Activated CD4-positive, alpha-beta T cell treated with anti-CD3 and anti-CD28 coated beads, Interleukin-2, amount 10 ng/mL, durations not matched to agents 7 days and 5 days (primary cell): ENCODE measurements at regions not wholly inside any gene's neighbourhood (a gene's known extent, or its start where the extent isn't known, plus 50 kb on each side); places are given as distances from the start of the nearest gene placed in this dataset.

Experiments
- CTCF ChIA-PET: fragments of 350-600 bp; sonication (Branson Sonifier 250); formaldehyde crosslinking; loops from one replicate; lab custom pipeline; 2021; ENCODE audit warnings: antibody characterized with exemption; lab: Charles Lee
- POLR2A ChIA-PET: fragments of 350-600 bp; sonication (Branson Sonifier 250); formaldehyde crosslinking; loops from one replicate; lab custom pipeline; 2021; ENCODE audit warnings: antibody characterized with exemption; lab: Charles Lee
- DNase-seq: peaks from one replicate; pipeline ENCODE4 v3.0.0-alpha.2; 2020
- H3K27ac Mint-ChIP-seq: one replicate; pipeline ENCODE4 v1.8.0; 2021; ENCODE audit warnings: mild to moderate bottlenecking, moderate library complexity, mixed read lengths
- H3K27me3 Mint-ChIP-seq: one replicate; pipeline ENCODE4 v1.8.0; 2021; ENCODE audit warnings: mixed read lengths
- H3K36me3 Mint-ChIP-seq: one replicate; pipeline ENCODE4 v1.8.0; 2021; ENCODE audit warnings: low read depth, mixed read lengths
- H3K4me1 Mint-ChIP-seq: one replicate; pipeline ENCODE4 v1.8.0; 2021; ENCODE audit warnings: mixed read lengths
- H3K4me3 Mint-ChIP-seq: one replicate; pipeline ENCODE4 v1.8.0; 2021; ENCODE audit warnings: mild to moderate bottlenecking, moderate library complexity, mixed read lengths
- H3K9me3 Mint-ChIP-seq: one replicate; pipeline ENCODE4 v1.8.0; 2021; ENCODE audit warnings: mixed read lengths

DNA sequence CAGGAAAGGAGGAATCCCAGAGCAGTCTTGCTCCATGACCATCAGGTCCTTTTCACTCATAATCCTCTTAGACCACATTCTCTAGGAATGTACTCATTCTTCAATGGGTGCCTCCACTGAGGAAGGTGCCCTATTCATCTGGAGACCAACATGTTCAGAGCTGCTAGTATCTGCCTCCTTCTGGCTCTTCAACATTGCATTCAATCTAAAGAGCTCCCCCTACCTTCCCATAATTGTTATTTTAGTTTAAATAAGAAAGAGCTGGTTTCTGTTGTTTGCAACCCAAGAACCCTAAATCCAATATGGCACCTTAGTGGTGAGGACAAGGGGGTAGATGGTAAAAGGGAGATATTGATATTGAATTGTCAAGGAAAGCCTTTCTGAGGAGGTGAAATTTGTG, 67.6 kb downstream of the SCN11A start:
- no peaks in the 10 kb centered on the region for H3K9me3 Mint-ChIP-seq
- DNase-seq = no peak
- H3K36me3 Mint-ChIP-seq = no peaks in the 10 kb centered on the region
- no peak overlapping the region for H3K4me3 Mint-ChIP-seq
- POLR2A ChIA-PET = no interaction called here
- CTCF ChIA-PET = interaction anchor here (1.1 kb wide), 1 partner anchor 16 kb away, joined by 3 read pairs; no protein-coding TSS in a partner anchor
- H3K4me1 Mint-ChIP-seq = no peaks in the 10 kb centered on the region
- H3K27ac Mint-ChIP-seq = no peak overlapping the region
- peaks cover 3% of the 10 kb centered on the region for H3K27me3 Mint-ChIP-seq

DNA sequence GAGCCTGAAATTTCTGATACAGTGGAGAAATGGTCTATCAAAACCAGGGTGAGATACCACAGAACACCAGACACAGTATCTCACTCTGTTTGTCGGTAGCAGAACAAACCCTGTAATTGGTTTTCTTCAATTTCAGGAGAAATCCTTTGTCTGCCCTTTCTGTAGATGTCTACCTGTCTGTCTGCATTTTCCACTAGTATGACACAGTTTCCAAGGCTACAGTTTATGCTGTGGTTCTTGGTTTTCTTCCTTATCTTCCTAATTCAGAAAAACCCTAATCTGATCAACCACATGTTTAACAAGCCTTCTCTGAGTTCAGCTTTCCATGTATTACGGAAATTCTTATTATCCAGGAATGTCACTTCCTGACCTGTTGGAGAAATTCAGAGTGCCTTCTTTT, 70.8 kb downstream of the SCN11A start:
- CTCF ChIA-PET = no interaction called here
- POLR2A ChIA-PET = no interaction called here
- no peak for DNase-seq
- Mint-ChIP-seq H3K36me3 (no peaks in the 10 kb centered on the region), H3K9me3 (no peaks in the 10 kb centered on the region), H3K27ac (no peak overlapping the region), H3K4me3 (no peak overlapping the region), H3K4me1 (no peaks in the 10 kb centered on the region), H3K27me3 (peaks cover 9% of the 10 kb centered on the region)

- no peak for DNase-seq
- H3K27ac Mint-ChIP-seq = no peak overlapping the region
- peaks cover 12% of the 10 kb centered on the region for H3K27me3 Mint-ChIP-seq
- H3K4me1 Mint-ChIP-seq = no peaks in the 10 kb centered on the region
- ChIA-PET POLR2A (no interaction called here), CTCF (no interaction called here)
- H3K4me3 Mint-ChIP-seq = no peak overlapping the region
- no peaks in the 10 kb centered on the region for H3K36me3 Mint-ChIP-seq
- H3K9me3 Mint-ChIP-seq = no peaks in the 10 kb centered on the region
Measured at GRCh38 chr3:38978729-38979128, 73.0 kb downstream of the SCN11A start.

DNA sequence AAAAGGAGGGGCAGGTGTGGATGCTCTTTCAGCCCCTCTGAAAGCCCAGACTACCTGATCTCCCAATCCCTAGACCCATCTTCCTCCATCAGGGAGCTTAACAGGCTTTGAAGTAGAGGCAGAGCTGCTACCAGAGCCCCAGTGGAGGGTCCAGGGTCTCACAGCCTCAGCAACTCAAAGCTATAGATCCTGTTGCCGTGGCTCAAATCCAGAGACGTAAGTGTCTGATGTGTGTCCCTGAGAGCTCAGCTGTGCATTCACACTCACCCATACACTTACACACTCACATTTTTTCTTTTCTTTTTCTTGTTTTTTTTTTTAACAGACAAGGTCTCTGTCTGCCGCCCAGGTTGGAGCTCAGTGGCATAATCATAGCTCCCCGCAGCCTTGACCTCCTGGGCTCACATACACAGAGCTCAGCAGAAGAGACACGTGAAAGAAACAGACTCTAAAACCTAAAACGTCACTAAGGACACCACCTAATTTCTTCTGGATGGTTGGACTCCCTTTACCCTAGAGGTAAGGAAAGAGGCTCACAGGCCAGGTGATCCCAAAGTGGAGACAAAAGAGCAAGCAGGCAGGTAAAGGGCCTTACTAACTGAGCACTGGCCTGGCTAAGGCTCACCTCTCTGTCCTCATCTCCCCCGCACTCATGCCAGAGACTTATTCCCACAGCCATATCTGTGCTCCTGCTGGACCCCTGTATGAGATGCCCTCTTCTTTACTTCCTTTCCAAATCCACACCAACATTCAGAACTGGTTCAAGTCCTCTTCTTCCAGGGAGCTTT, 80.7 kb downstream of the SCN11A start:
- Mint-ChIP-seq H3K4me3 (no peak overlapping the region), H3K9me3 (no peaks in the 10 kb centered on the region), H3K27ac (no peak overlapping the region), H3K4me1 (no peaks in the 10 kb centered on the region), H3K27me3 (peaks cover 9% of the 10 kb centered on the region), H3K36me3 (no peaks in the 10 kb centered on the region)
- ChIA-PET CTCF (interaction anchor here (2.2 kb wide), 1 partner anchor 10 kb away, joined by 8 read pairs; no protein-coding TSS in a partner anchor), POLR2A (no interaction called here)
- no peak for DNase-seq

DNA sequence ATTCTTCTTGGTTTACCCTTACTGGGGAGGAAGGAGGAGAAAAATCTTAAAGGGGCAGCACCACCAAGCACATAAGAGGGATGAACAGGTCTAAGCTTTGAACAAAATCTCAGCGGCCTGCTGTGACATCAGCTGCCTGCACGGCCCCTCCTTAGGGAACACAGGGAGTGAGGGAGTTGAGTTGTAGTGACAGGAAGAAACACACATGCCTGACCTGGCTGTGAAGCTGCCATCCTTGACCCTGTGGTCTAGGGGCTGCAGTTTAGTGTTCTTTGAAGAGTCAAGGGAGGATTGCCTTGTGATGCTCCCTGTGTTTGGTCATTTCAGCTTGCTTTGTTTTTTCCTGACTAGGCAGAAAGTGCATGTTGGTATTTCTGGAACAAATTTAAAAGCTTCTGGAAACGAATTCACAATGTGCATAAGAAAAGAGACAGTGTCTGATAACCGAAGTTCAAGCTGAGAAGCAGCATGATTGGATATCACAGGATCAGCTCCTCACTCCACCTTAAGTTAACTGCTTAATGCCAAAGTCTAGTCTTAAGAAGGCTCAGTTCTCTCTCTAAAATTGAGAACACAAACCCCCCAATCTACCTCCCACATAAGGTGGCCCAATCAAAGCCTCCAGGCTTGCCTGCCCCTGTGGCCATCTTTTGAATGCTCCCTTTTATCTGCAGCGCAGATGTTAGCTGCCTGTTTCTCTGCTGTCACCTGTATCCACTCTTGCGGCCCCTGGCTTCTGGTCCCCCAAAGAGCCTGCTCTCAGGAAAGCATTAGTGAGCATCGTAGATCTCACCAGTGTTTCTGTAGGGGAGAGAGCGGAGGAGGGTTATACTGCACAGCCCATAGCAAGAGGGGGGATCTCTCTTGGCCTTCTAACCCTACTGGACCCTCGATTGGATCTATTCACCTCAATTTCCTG, 82.2 kb downstream of the SCN11A start:
- ChIA-PET POLR2A (no interaction called here), CTCF (interaction anchor here (0.5 kb wide), 1 partner anchor 13 kb away, joined by 3 read pairs; no protein-coding TSS in a partner anchor)
- Mint-ChIP-seq H3K4me1 (no peaks in the 10 kb centered on the region), H3K4me3 (no peak overlapping the region), H3K9me3 (no peaks in the 10 kb centered on the region), H3K36me3 (no peaks in the 10 kb centered on the region), H3K27me3 (peaks cover 6% of the 10 kb centered on the region), H3K27ac (no peak overlapping the region)
- DNase-seq = no peak

GRCh38 chr3:38968891-38969290, 82.9 kb downstream of the SCN11A start:
- H3K9me3 Mint-ChIP-seq = no peaks in the 10 kb centered on the region
- H3K4me3 Mint-ChIP-seq = no peak overlapping the region
- peaks cover 6% of the 10 kb centered on the region for H3K27me3 Mint-ChIP-seq
- no peaks in the 10 kb centered on the region for H3K36me3 Mint-ChIP-seq
- DNase-seq = no peak
- POLR2A ChIA-PET = no interaction called here
- no peak overlapping the region for H3K27ac Mint-ChIP-seq
- CTCF ChIA-PET = interaction anchor here (1.1 kb wide), 1 partner anchor 23 kb away, joined by 3 read pairs; no protein-coding TSS in a partner anchor
- H3K4me1 Mint-ChIP-seq = no peaks in the 10 kb centered on the region

DNA sequence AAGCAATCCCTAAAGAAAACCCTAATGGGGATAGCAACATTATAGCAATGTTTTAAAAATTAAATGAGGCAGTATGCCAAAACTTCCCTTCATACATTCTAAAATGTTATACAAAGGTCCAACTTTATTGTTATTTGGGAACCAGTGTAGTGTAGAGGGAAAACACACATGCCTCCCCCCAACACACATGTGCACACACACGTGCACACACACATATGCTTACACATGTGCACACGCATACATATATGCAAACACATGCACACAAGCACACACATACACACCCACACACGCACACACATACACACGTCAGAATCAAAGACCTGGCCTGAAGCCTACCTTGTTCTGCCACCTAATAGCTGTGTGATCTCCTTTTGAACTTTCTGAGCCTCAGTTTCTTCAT, 83.3 kb downstream of the SCN11A start:
- CTCF ChIA-PET = interaction anchor here (1.1 kb wide), 1 partner anchor 23 kb away, joined by 3 read pairs; no protein-coding TSS in a partner anchor
- H3K27me3 Mint-ChIP-seq = peaks cover 6% of the 10 kb centered on the region
- H3K9me3 Mint-ChIP-seq = no peaks in the 10 kb centered on the region
- H3K27ac Mint-ChIP-seq = no peak overlapping the region
- POLR2A ChIA-PET = no interaction called here
- no peak for DNase-seq
- no peaks in the 10 kb centered on the region for H3K36me3 Mint-ChIP-seq
- H3K4me1 Mint-ChIP-seq = no peaks in the 10 kb centered on the region
- H3K4me3 Mint-ChIP-seq = no peak overlapping the region

- no peaks in the 10 kb centered on the region for H3K9me3 Mint-ChIP-seq
Measured at GRCh38 chr3:38967693-38967989, 84.1 kb downstream of the SCN11A start.

DNA sequence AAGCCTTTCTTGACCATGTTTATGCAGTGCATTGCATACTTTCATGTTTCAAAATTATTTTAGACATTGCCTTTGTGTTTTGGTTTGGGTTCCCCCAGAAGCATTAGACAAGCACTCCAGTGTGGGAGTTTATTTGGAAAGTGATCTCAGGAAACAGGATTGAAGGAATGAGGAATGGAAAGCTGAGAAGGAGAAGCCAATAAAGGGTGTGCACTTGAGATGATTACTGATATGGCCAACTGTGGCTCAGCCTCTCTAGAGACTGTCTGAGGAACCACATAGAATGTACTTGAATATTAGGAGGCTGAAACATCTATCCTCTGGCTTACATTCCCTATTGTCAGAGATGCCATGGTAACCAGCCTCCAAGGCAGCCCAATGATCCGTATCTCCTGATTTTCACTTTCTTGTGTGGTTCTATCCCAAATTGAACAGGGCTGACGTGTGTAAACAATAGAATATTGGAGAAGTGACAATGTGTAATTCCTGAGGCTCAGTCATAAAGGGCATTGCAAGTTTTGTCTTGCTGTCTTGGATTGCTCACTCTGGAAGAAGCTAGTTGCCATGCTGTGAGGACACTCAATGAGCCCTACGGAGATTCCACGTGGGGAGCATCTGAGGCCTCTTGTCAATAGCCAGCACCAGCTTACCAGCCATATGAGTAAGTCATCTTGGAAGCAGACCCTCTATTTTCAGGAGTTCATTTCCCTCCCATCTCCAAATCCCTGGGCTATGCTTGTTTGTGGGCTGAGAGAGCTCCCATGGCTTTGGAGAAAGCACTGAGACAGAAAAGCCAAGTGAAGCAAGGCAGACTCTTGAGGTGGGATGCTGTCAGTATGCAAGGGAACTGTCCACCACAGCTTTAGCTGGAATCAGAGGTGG, 84.7 kb downstream of the SCN11A start:
- Mint-ChIP-seq H3K27ac (no peak overlapping the region), H3K4me1 (no peaks in the 10 kb centered on the region), H3K27me3 (peaks cover 2% of the 10 kb centered on the region), H3K4me3 (no peak overlapping the region), H3K9me3 (no peaks in the 10 kb centered on the region), H3K36me3 (no peaks in the 10 kb centered on the region)
- ChIA-PET POLR2A (no interaction called here), CTCF (no interaction called here)
- DNase-seq = no peak

More at GRCh38 chr3:38967693-38967989, 84.1 kb downstream of the SCN11A start:
- H3K36me3 Mint-ChIP-seq = no peaks in the 10 kb centered on the region
- H3K27ac Mint-ChIP-seq = no peak overlapping the region
- H3K27me3 Mint-ChIP-seq = peaks cover 5% of the 10 kb centered on the region
- POLR2A ChIA-PET = no interaction called here
- DNase-seq = no peak
- CTCF ChIA-PET = interaction anchor here (1.1 kb wide), 1 partner anchor 24 kb away, joined by 3 read pairs; no protein-coding TSS in a partner anchor
- no peaks in the 10 kb centered on the region for H3K4me1 Mint-ChIP-seq
- no peak overlapping the region for H3K4me3 Mint-ChIP-seq

- DNase-seq = no peak
- ChIA-PET POLR2A (no interaction called here), CTCF (no interaction called here)
- peaks cover 2% of the 10 kb centered on the region for H3K4me1 Mint-ChIP-seq
- H3K36me3 Mint-ChIP-seq = no peaks in the 10 kb centered on the region
- H3K9me3 Mint-ChIP-seq = no peaks in the 10 kb centered on the region
- peaks cover 2% of the 10 kb centered on the region for H3K27me3 Mint-ChIP-seq
- no peak overlapping the region for H3K27ac Mint-ChIP-seq
- no peak overlapping the region for H3K4me3 Mint-ChIP-seq
Measured at GRCh38 chr3:38964646-38965045, 87.1 kb downstream of the SCN11A start.

DNA sequence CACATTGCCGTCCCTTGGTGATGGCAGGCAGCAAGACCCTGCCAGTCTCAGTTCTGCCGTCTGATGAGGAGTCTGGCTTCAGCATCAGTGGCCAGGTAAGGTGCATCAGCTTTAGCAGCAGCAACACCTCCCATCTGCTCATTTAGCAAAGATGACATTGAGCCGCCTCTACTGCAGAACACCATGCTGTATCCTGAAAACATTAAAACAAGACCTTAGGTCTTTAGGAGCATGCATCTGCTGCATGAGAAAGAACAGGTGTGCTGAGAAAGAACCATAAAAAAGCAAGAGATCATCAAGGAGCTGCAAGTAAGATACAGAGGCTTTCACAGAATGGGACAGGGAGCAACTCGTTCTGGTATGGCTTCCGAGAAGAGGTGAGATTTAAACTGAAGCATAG, 87.5 kb downstream of the SCN11A start:
- DNase-seq = no peak
- CTCF ChIA-PET = no interaction called here
- Mint-ChIP-seq H3K4me3 (no peak overlapping the region), H3K27ac (no peak overlapping the region), H3K27me3 (peaks cover 2% of the 10 kb centered on the region), H3K9me3 (no peaks in the 10 kb centered on the region), H3K4me1 (peaks cover 2% of the 10 kb centered on the region), H3K36me3 (no peaks in the 10 kb centered on the region)
- POLR2A ChIA-PET = no interaction called here

- ChIA-PET CTCF (interaction anchor here (0.8 to 1.6 kb wide), 4 partner anchors 9 to 25 kb away, joined by 3 to 8 read pairs (median 3); no protein-coding TSS in a partner anchor), POLR2A (no interaction called here)
- Mint-ChIP-seq H3K4me1 (peaks cover 2% of the 10 kb centered on the region), H3K4me3 (no peak overlapping the region), H3K36me3 (no peaks in the 10 kb centered on the region), H3K27ac (no peak overlapping the region), H3K27me3 (no peaks in the 10 kb centered on the region), H3K9me3 (no peaks in the 10 kb centered on the region)
- DNase-seq = peak; percentile 20
Measured at GRCh38 chr3:38960953-38961622, 90.7 kb downstream of the SCN11A start.
